ENCODE measurements at regions not wholly inside any gene's neighbourhood (a gene's known extent, or its start where the extent isn't known, plus 50 kb on each side); places are given as distances from the start of the nearest gene placed in this dataset.

GRCh38 chr15:77856705-77857346 is 220.7 kb downstream of the TBC1D2B start:
- H3K4me2 ChIP-seq (ENCODE audit: low read length) = peak overlapping the region; percentile 3
- H2AFZ ChIP-seq (ENCODE audit: low read depth, low read length) = no peak overlapping the region
- no peaks in the 10 kb centered on the region for H3F3A ChIP-seq (ENCODE audit: insufficient read depth, low read length, poor library complexity, severe bottlenecking)
- TF ChIP-seq RAD21 (conservative IDR thresholded peaks at IDR 0.05) (no peak), EP300 (conservative IDR thresholded peaks at IDR 0.05; ENCODE audit: poor library complexity, severe bottlenecking) (peak; percentile 69)
- H3K9ac ChIP-seq (ENCODE audit: low read length) = peak overlapping the region; percentile 28
- H3K27me3 ChIP-seq (ENCODE audit: insufficient read depth, low read depth, low read length) = no peaks in the 10 kb centered on the region
- H3K9me3 ChIP-seq (ENCODE audit: low read length) = no peaks in the 10 kb centered on the region
- no peaks in the 10 kb centered on the region for H4K20me1 ChIP-seq (ENCODE audit: insufficient read depth)
- H3K27ac ChIP-seq (ENCODE audit: low read length) = peak overlapping the region; percentile 59
- H3K4me3 ChIP-seq (ENCODE audit: low read length) = no peak overlapping the region
- H3K9me2 ChIP-seq (ENCODE audit: insufficient read depth, low read length) = no peaks in the 10 kb centered on the region
- H3K79me2 ChIP-seq (replicated peaks; ENCODE audit: insufficient read depth, low read length) = no peaks in the 10 kb centered on the region
- no peaks in the 10 kb centered on the region for H3K36me3 ChIP-seq (ENCODE audit: insufficient read depth, low read length)

DNA sequence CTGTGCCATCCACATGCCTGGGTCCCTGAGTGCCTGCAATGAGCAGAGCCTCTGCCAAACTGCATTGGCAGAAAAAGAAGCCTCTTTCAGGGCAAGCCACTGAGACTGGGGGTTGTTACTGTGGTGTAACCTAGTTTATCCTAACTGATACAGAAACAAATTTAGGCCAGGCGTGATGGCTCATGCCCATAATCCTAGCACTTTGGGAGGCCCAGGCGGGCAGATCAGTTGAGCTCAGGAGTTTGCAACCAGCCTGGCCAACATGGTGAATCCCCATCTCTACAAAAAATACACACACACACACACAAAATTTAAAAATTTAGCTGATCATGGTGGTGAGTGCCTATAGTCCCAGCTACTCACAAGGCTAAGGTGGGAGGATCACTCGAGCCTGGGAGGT is 221.6 kb downstream of the TBC1D2B start:
- no peaks in the 10 kb centered on the region for H3K36me3 ChIP-seq (ENCODE audit: insufficient read depth, low read length)
- H3F3A ChIP-seq (ENCODE audit: insufficient read depth, low read length, poor library complexity, severe bottlenecking) = no peaks in the 10 kb centered on the region
- H3K4me2 ChIP-seq (ENCODE audit: low read length) = no peak overlapping the region
- H3K79me2 ChIP-seq (replicated peaks; ENCODE audit: insufficient read depth, low read length) = no peaks in the 10 kb centered on the region
- no peaks in the 10 kb centered on the region for H3K9me2 ChIP-seq (ENCODE audit: insufficient read depth, low read length)
- H3K27ac ChIP-seq (ENCODE audit: low read length) = no peak overlapping the region
- H3K4me3 ChIP-seq (ENCODE audit: low read length) = no peak overlapping the region
- no peak overlapping the region for H2AFZ ChIP-seq (ENCODE audit: low read depth, low read length)
- TF ChIP-seq, protein P1, sequence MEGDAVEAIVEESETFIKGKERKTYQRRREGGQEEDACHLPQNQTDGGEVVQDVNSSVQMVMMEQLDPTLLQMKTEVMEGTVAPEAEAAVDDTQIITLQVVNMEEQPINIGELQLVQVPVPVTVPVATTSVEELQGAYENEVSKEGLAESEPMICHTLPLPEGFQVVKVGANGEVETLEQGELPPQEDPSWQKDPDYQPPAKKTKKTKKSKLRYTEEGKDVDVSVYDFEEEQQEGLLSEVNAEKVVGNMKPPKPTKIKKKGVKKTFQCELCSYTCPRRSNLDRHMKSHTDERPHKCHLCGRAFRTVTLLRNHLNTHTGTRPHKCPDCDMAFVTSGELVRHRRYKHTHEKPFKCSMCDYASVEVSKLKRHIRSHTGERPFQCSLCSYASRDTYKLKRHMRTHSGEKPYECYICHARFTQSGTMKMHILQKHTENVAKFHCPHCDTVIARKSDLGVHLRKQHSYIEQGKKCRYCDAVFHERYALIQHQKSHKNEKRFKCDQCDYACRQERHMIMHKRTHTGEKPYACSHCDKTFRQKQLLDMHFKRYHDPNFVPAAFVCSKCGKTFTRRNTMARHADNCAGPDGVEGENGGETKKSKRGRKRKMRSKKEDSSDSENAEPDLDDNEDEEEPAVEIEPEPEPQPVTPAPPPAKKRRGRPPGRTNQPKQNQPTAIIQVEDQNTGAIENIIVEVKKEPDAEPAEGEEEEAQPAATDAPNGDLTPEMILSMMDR (IDR thresholded peaks at IDR 0.05; ENCODE audit: poor library complexity, severe bottlenecking) = no peak
- no peak for TF ChIP-seq TAF1 (IDR thresholded peaks at IDR 0.05; ENCODE audit: low read depth)
- TF ChIP-seq SMC3 (conservative IDR thresholded peaks at IDR 0.05; ENCODE audit: poor library complexity) = no peak
- no peaks in the 10 kb centered on the region for H4K20me1 ChIP-seq (ENCODE audit: insufficient read depth)
- no peak overlapping the region for H3K9ac ChIP-seq (ENCODE audit: low read length)
- H3K27me3 ChIP-seq (ENCODE audit: insufficient read depth, low read depth, low read length) = no peaks in the 10 kb centered on the region
- no peaks in the 10 kb centered on the region for H3K9me3 ChIP-seq (ENCODE audit: low read length)

DNA sequence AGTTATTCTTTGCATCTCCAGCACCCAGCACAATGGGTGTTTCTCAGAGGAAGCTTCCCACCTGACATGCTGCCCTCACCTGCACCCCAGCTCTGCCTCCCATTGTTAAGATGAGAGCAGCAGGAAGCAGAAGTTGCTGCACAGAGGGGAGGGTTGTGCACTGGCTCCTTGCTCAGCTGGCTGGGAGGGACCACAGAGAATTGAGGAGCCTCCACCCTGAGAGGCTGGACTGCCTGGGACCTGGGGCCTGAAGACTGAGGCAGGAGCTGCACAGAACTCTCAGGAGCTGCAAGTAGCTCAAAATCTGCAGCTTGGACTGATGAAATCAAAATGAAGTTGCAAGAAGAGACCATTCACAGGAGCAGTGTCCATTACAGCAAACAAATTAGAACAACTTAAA is 222.3 kb upstream of the LINGO1 start:
- H3K27me3 ChIP-seq (ENCODE audit: insufficient read depth, low read depth, low read length) = no peaks in the 10 kb centered on the region
- TF ChIP-seq EP300 (conservative IDR thresholded peaks at IDR 0.05; ENCODE audit: poor library complexity, severe bottlenecking) = no peak
- TF ChIP-seq EZH2 (IDR thresholded peaks at IDR 0.05; ENCODE audit: borderline replicate concordance, insufficient read depth, low read length, poor library complexity, severe bottlenecking) = no peak
- no peak for TF ChIP-seq MXI1 (conservative IDR thresholded peaks at IDR 0.05; ENCODE audit: poor library complexity, severe bottlenecking)
- TF ChIP-seq RAD21 (conservative IDR thresholded peaks at IDR 0.05) = no peak
- no peak for TF ChIP-seq SMC3 (conservative IDR thresholded peaks at IDR 0.05; ENCODE audit: poor library complexity)
- TF ChIP-seq POLR2AphosphoS5 (IDR thresholded peaks at IDR 0.05) = no peak
- TF ChIP-seq REST (IDR thresholded peaks at IDR 0.05; ENCODE audit: borderline replicate concordance) = no peak
- TF ChIP-seq TAF1 (IDR thresholded peaks at IDR 0.05; ENCODE audit: low read depth) = no peak
- TF ChIP-seq, protein P1 (IDR thresholded peaks at IDR 0.05; ENCODE audit: poor library complexity, severe bottlenecking) = no peak
- no peaks in the 10 kb centered on the region for H3K36me3 ChIP-seq (ENCODE audit: insufficient read depth, low read length)
- H3K27ac ChIP-seq (ENCODE audit: low read length) = no peak overlapping the region
- no peaks in the 10 kb centered on the region for H4K20me1 ChIP-seq (ENCODE audit: insufficient read depth)
- no peak overlapping the region for H2AFZ ChIP-seq (ENCODE audit: low read depth, low read length)
- H3K9me3 ChIP-seq (ENCODE audit: low read length) = no peaks in the 10 kb centered on the region
- no peaks in the 10 kb centered on the region for H3K79me2 ChIP-seq (replicated peaks; ENCODE audit: insufficient read depth, low read length)
- H3F3A ChIP-seq (ENCODE audit: insufficient read depth, low read length, poor library complexity, severe bottlenecking) = no peaks in the 10 kb centered on the region
- no peaks in the 10 kb centered on the region for H3K9me2 ChIP-seq (ENCODE audit: insufficient read depth, low read length)
- no peak overlapping the region for H3K4me3 ChIP-seq (ENCODE audit: low read length)
- no peak overlapping the region for H3K4me2 ChIP-seq (ENCODE audit: low read length)
- H3K9ac ChIP-seq (ENCODE audit: low read length) = no peak overlapping the region

All from neural cell (in vitro differentiated cells).